ENCODE measurements at regions not wholly inside any gene's neighbourhood (a gene's known extent, or its start where the extent isn't known, plus 50 kb on each side); places are given as distances from the start of the nearest gene placed in this dataset.

- ATAC-seq (no peak), DNase-seq (no peak)
- Histone ChIP-seq H3K36me3 (no peaks in the 10 kb centered on the region), H3K27ac (no peak overlapping the region), H3K9me3 (no peaks in the 10 kb centered on the region), H3K4me3 (no peak overlapping the region), H3K4me1 (peaks cover 0 to 7% (median 1%) of the 10 kb centered on the region in 4 donors), H3K27me3 (no peaks in the 10 kb centered on the region)
- intact Hi-C loops (cut with DNase I) = no loop called here
- no peak for TF ChIP-seq CTCF (IDR thresholded peaks at IDR 0.05)
- no peak for TF ChIP-seq POLR2A (IDR thresholded peaks at IDR 0.05)
- 52% methylated on average over 7 of the region's 7 CpGs for WGBS (ENCODE audit: insufficient coverage, low coverage, low lambda C conversion rate, missing lambda C conversion rate)
Observed at GRCh38 chr9:2243666-2244555, 228.8 kb downstream of the SMARCA2 start.

DNA sequence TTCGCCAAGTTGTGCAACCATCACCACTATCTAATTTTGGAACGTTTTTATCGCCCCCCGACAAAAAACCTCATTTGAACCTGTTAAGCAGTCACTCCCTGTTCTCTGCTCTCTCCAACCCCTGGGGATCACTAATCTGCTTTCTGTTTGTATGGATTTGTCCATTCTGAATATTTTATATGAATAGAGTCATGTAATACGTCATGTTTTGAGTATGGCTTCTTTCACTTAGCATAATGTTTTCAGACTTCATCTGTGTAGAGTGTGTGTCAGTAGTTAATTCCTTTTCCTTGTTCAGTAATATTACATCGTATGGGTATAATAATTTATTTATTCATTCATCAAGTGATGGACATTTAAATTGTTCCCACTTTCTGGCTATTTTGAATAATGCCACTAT is 232.2 kb downstream of the SMARCA2 start:
- DNase-seq (no peak), ATAC-seq (no peak)
- Histone ChIP-seq H3K27ac (no peak overlapping the region), H3K27me3 (no peaks in the 10 kb centered on the region), H3K36me3 (no peaks in the 10 kb centered on the region), H3K9me3 (no peaks in the 10 kb centered on the region), H3K4me1 (peaks cover 0 to 3% (median 0%) of the 10 kb centered on the region in 4 donors), H3K4me3 (no peak overlapping the region)
- intact Hi-C loops (cut with DNase I) = no loop called here
- TF ChIP-seq CTCF (IDR thresholded peaks at IDR 0.05) = no peak
- TF ChIP-seq POLR2A (IDR thresholded peaks at IDR 0.05) = no peak
- 69% methylated on average over 6 of the region's 6 CpGs for WGBS (ENCODE audit: insufficient coverage, low coverage, low lambda C conversion rate, missing lambda C conversion rate)

DNA sequence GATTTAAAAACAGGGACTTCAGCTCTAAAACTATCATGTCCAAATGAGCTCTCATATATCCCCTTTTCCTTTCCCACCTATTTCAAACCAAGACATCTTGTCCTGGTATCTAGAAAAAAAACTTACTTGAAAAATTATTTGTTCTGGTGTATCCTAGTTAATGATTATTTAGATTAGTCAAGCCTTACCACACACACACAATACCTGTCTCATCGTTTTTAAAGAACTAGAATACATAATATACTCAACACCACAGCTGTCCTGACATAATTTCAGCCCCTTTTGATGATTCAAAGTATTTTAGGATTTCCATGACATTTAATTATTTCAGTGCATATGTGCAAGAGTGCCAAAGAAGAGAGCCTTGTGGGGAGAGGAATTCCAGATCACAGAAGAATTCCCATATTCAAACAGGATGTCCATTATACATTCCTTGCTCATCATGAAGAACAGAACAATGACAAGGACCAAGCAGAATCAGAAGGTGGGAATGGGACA is 233.7 kb downstream of the SMARCA2 start:
- no peak for DNase-seq
- Histone ChIP-seq H3K27ac (no peak overlapping the region), H3K27me3 (no peaks in the 10 kb centered on the region), H3K4me1 (no peaks in the 10 kb centered on the region), H3K4me3 (no peak overlapping the region), H3K9me3 (no peaks in the 10 kb centered on the region), H3K36me3 (no peaks in the 10 kb centered on the region)
- 22% methylated on average over 1 of the region's 1 CpG for WGBS (ENCODE audit: insufficient coverage, low coverage, low lambda C conversion rate, missing lambda C conversion rate)
- peak in 2 of 4 donors; percentile 50 to 61 for ATAC-seq
- TF ChIP-seq POLR2A (IDR thresholded peaks at IDR 0.05) (no peak), CTCF (IDR thresholded peaks at IDR 0.05) (no peak)
- intact Hi-C loops (cut with DNase I) = no loop called here

GRCh38 chr9:2253636-2254580 is 238.8 kb downstream of the SMARCA2 start:
- Histone ChIP-seq H3K36me3 (no peaks in the 10 kb centered on the region), H3K27ac (no peak overlapping the region), H3K4me3 (no peak overlapping the region), H3K4me1 (no peaks in the 10 kb centered on the region), H3K9me3 (no peaks in the 10 kb centered on the region), H3K27me3 (no peaks in the 10 kb centered on the region)
- WGBS (ENCODE audit: insufficient coverage, low coverage, low lambda C conversion rate, missing lambda C conversion rate) = 73% methylated on average over 7 of the region's 8 CpGs
- DNase-seq (no peak), ATAC-seq (no peak)
- TF ChIP-seq CTCF (IDR thresholded peaks at IDR 0.05) (no peak), POLR2A (IDR thresholded peaks at IDR 0.05) (no peak)
- intact Hi-C loops (cut with DNase I) = no loop called here
